ENCODE measurements at regions not wholly inside any gene's neighbourhood (a gene's known extent, or its start where the extent isn't known, plus 50 kb on each side); places are given as distances from the start of the nearest gene placed in this dataset.

- Histone ChIP-seq H3K9ac (ENCODE audit: low read depth, low read length) (no peak overlapping the region), H3K9me3 (ENCODE audit: control insufficient read depth, insufficient read depth, low read length) (no peaks in the 10 kb centered on the region; the same call in 1 of the 2 replicates), H3K36me3 (ENCODE audit: insufficient read depth, low read length) (no peaks in the 10 kb centered on the region), H3K4me1 (ENCODE audit: insufficient read depth, low read length) (peaks cover 8% of the 10 kb centered on the region; the same call in 1 of the 2 replicates)
These were observed 65.7 kb downstream of the UNC5CL start for GRCh38 chr6:40973304-40973703.

GRCh38 chr6:40972814-40973213, 66.2 kb downstream of the UNC5CL start:
- peaks cover 8% of the 10 kb centered on the region; the same call in 1 of the 2 replicates for H3K4me1 ChIP-seq (ENCODE audit: insufficient read depth, low read length)
- no peak overlapping the region for H3K9ac ChIP-seq (ENCODE audit: low read depth, low read length)
- no peaks in the 10 kb centered on the region; the same call in 1 of the 2 replicates for H3K9me3 ChIP-seq (ENCODE audit: control insufficient read depth, insufficient read depth, low read length)
- no peaks in the 10 kb centered on the region for H3K36me3 ChIP-seq (ENCODE audit: insufficient read depth, low read length)

GRCh38 chr6:40972190-40972589, 66.8 kb downstream of the UNC5CL start:
- Histone ChIP-seq H3K9me3 (ENCODE audit: control insufficient read depth, insufficient read depth, low read length) (no peaks in the 10 kb centered on the region; the same call in 1 of the 2 replicates), H3K4me1 (ENCODE audit: insufficient read depth, low read length) (peaks cover 8% of the 10 kb centered on the region; the same call in 1 of the 2 replicates), H3K9ac (ENCODE audit: low read depth, low read length) (no peak overlapping the region), H3K36me3 (ENCODE audit: insufficient read depth, low read length) (no peaks in the 10 kb centered on the region)

- Histone ChIP-seq H3K9ac (ENCODE audit: low read depth, low read length) (no peak overlapping the region), H3K9me3 (ENCODE audit: control insufficient read depth, insufficient read depth, low read length) (no peaks in the 10 kb centered on the region; the same call in 1 of the 2 replicates), H3K36me3 (ENCODE audit: insufficient read depth, low read length) (no peaks in the 10 kb centered on the region)
These were observed 70.3 kb downstream of the UNC5CL start for GRCh38 chr6:40968620-40969164.

GRCh38 chr6:40966860-40967259, 72.2 kb downstream of the UNC5CL start:
- Histone ChIP-seq H3K9ac (ENCODE audit: low read depth, low read length) (no peak overlapping the region), H3K9me3 (ENCODE audit: control insufficient read depth, insufficient read depth, low read length) (no peaks in the 10 kb centered on the region), H3K36me3 (ENCODE audit: insufficient read depth, low read length) (no peaks in the 10 kb centered on the region), H3K4me1 (ENCODE audit: insufficient read depth, low read length) (no peaks in the 10 kb centered on the region; the same call in 1 of the 2 replicates)

More at GRCh38 chr6:40968620-40969164, 70.3 kb downstream of the UNC5CL start:
- peaks cover 8% of the 10 kb centered on the region; the same call in 1 of the 2 replicates for H3K4me1 ChIP-seq (ENCODE audit: insufficient read depth, low read length)

GRCh38 chr6:40965046-40965445, 74.0 kb downstream of the UNC5CL start:
- H3K9me3 ChIP-seq (ENCODE audit: control insufficient read depth, insufficient read depth, low read length): no peaks in the 10 kb centered on the region
- no peaks in the 10 kb centered on the region; the same call in 1 of the 2 replicates for H3K4me1 ChIP-seq (ENCODE audit: insufficient read depth, low read length)
- H3K9ac ChIP-seq (ENCODE audit: low read depth, low read length): no peak overlapping the region

GRCh38 chr6:40963019-40963418, 76.0 kb downstream of the UNC5CL start:
- Histone ChIP-seq H3K36me3 (ENCODE audit: insufficient read depth, low read length) (no peaks in the 10 kb centered on the region), H3K4me1 (ENCODE audit: insufficient read depth, low read length) (peaks cover 4% of the 10 kb centered on the region; the same call in 1 of the 2 replicates), H3K9me3 (ENCODE audit: control insufficient read depth, insufficient read depth, low read length) (no peaks in the 10 kb centered on the region), H3K9ac (ENCODE audit: low read depth, low read length) (no peak overlapping the region)

More at GRCh38 chr6:40965046-40965445, 74.0 kb downstream of the UNC5CL start:
- H3K36me3 ChIP-seq (ENCODE audit: insufficient read depth, low read length): no peaks in the 10 kb centered on the region

- Histone ChIP-seq H3K36me3 (ENCODE audit: insufficient read depth, low read length) (no peaks in the 10 kb centered on the region), H3K9me3 (ENCODE audit: control insufficient read depth, insufficient read depth, low read length) (no peaks in the 10 kb centered on the region), H3K4me1 (ENCODE audit: insufficient read depth, low read length) (peaks cover 4% of the 10 kb centered on the region; the same call in 1 of the 2 replicates), H3K9ac (ENCODE audit: low read depth, low read length) (no peak overlapping the region)
These were observed 76.8 kb downstream of the UNC5CL start for GRCh38 chr6:40962241-40962640.

- Histone ChIP-seq H3K4me1 (ENCODE audit: insufficient read depth, low read length) (peaks cover 4% of the 10 kb centered on the region; the same call in 1 of the 2 replicates), H3K9me3 (ENCODE audit: control insufficient read depth, insufficient read depth, low read length) (no peaks in the 10 kb centered on the region), H3K9ac (ENCODE audit: low read depth, low read length) (no peak overlapping the region), H3K36me3 (ENCODE audit: insufficient read depth, low read length) (no peaks in the 10 kb centered on the region)
These were observed 77.2 kb downstream of the UNC5CL start for GRCh38 chr6:40961831-40962230.

GRCh38 chr6:40960742-40961430, 78.1 kb downstream of the UNC5CL start:
- H3K36me3 ChIP-seq (ENCODE audit: insufficient read depth, low read length): no peaks in the 10 kb centered on the region
- peaks cover 4% of the 10 kb centered on the region; the same call in 1 of the 2 replicates for H3K4me1 ChIP-seq (ENCODE audit: insufficient read depth, low read length)
- no peak overlapping the region for H3K9ac ChIP-seq (ENCODE audit: low read depth, low read length)
- H3K9me3 ChIP-seq (ENCODE audit: control insufficient read depth, insufficient read depth, low read length): no peaks in the 10 kb centered on the region

GRCh38 chr6:40959781-40960327, 79.2 kb downstream of the UNC5CL start:
- Histone ChIP-seq H3K4me1 (ENCODE audit: insufficient read depth, low read length) (peaks cover 4% of the 10 kb centered on the region; the same call in 1 of the 2 replicates), H3K9ac (ENCODE audit: low read depth, low read length) (no peak overlapping the region), H3K9me3 (ENCODE audit: control insufficient read depth, insufficient read depth, low read length) (no peaks in the 10 kb centered on the region), H3K36me3 (ENCODE audit: insufficient read depth, low read length) (no peaks in the 10 kb centered on the region)

GRCh38 chr6:40958738-40959137, 80.3 kb downstream of the UNC5CL start:
- H3K9me3 ChIP-seq (ENCODE audit: control insufficient read depth, insufficient read depth, low read length): no peaks in the 10 kb centered on the region
- H3K9ac ChIP-seq (ENCODE audit: low read depth, low read length): no peak overlapping the region
- no peaks in the 10 kb centered on the region for H3K36me3 ChIP-seq (ENCODE audit: insufficient read depth, low read length)
- peaks cover 4% of the 10 kb centered on the region; the same call in 1 of the 2 replicates for H3K4me1 ChIP-seq (ENCODE audit: insufficient read depth, low read length)

GRCh38 chr6:40957616-40958492, 81.2 kb downstream of the UNC5CL start:
- Histone ChIP-seq H3K4me1 (ENCODE audit: insufficient read depth, low read length) (peaks cover 4% of the 10 kb centered on the region; the same call in 1 of the 2 replicates), H3K9me3 (ENCODE audit: control insufficient read depth, insufficient read depth, low read length) (no peaks in the 10 kb centered on the region), H3K9ac (ENCODE audit: low read depth, low read length) (no peak overlapping the region), H3K36me3 (ENCODE audit: insufficient read depth, low read length) (no peaks in the 10 kb centered on the region)

- Histone ChIP-seq H3K4me1 (ENCODE audit: insufficient read depth, low read length) (0 out of 2 replicates have a peak, but pooled peaks cover 4% of the 10 kb centered on the region), H3K36me3 (ENCODE audit: insufficient read depth, low read length) (no peaks in the 10 kb centered on the region), H3K9me3 (ENCODE audit: control insufficient read depth, insufficient read depth, low read length) (no peaks in the 10 kb centered on the region), H3K9ac (ENCODE audit: low read depth, low read length) (no peak overlapping the region)
These were observed 82.1 kb downstream of the UNC5CL start for GRCh38 chr6:40956936-40957335.
